Astrocyte of the hippocampus (primary cell): ENCODE measurements at regions not wholly inside any gene's neighbourhood (a gene's known extent, or its start where the extent isn't known, plus 50 kb on each side); places are given as distances from the start of the nearest gene placed in this dataset.
"Not testable (repeated sequence)": the region's sequence is repeated elsewhere in the genome, so short reads cannot be mapped to it uniquely, and the experiment has no call there.

Source experiments
- DNase-seq: peaks from one replicate; pipeline ENCODE4 v3.0.0; 2011; ENCODE audit warnings: low read depth, low spot score

GRCh38 chr4:71841336-71841735 is 57.5 kb upstream of the GC start:
- DNase-seq: no peak

GRCh38 chr4:71847300-71847699 is 63.4 kb upstream of the GC start:
- DNase-seq: no peak

- no peak for DNase-seq
Measured at GRCh38 chr4:71855944-71856343, 72.1 kb upstream of the GC start.

- no peak for DNase-seq
Measured at GRCh38 chr4:71857713-71858451, 74.0 kb upstream of the GC start.

- no peak for DNase-seq
Measured at GRCh38 chr4:71860643-71861042, 76.8 kb upstream of the GC start.

GRCh38 chr4:71862315-71862714 is 78.4 kb upstream of the GC start:
- no peak for DNase-seq

GRCh38 chr4:71863457-71863856 is 79.6 kb upstream of the GC start:
- no peak for DNase-seq

- DNase-seq: no peak
Measured at GRCh38 chr4:71864380-71864779, 80.5 kb upstream of the GC start.

- no peak for DNase-seq
Measured at GRCh38 chr4:71866212-71866885, 82.5 kb upstream of the GC start.

GRCh38 chr4:71867598-71867997 is 83.7 kb upstream of the GC start:
- DNase-seq: no peak

- no peak for DNase-seq
Measured at GRCh38 chr4:71870456-71870855, 86.6 kb upstream of the GC start.

GRCh38 chr4:71872221-71872620 is 88.3 kb upstream of the GC start:
- no peak for DNase-seq

GRCh38 chr4:71872767-71873415 is 89.0 kb upstream of the GC start:
- DNase-seq: peak; percentile 9

- DNase-seq: no peak
Measured at GRCh38 chr4:71878376-71878775, 94.5 kb upstream of the GC start.

GRCh38 chr4:71882113-71882841 is 98.4 kb upstream of the GC start:
- DNase-seq: peak; percentile 1

- not testable (repeated sequence) for DNase-seq
Measured at GRCh38 chr4:71900366-71900765, 116.5 kb upstream of the GC start.

GRCh38 chr4:71905594-71905993 is 121.7 kb upstream of the GC start:
- not testable (repeated sequence) for DNase-seq

- no peak for DNase-seq
Measured at GRCh38 chr4:71906096-71906495, 122.2 kb upstream of the GC start.

GRCh38 chr4:71907071-71907470 is 123.2 kb upstream of the GC start:
- no peak for DNase-seq

GRCh38 chr4:71907782-71908181 is 123.9 kb upstream of the GC start:
- DNase-seq: no peak

- DNase-seq: no peak
Measured at GRCh38 chr4:71913275-71913674, 118.5 kb upstream of the NPFFR2 start.

GRCh38 chr4:71923070-71923469 is 108.7 kb upstream of the NPFFR2 start:
- no peak for DNase-seq
